Keratinocyte (primary cell): ENCODE measurements at regions not wholly inside any gene's neighbourhood (a gene's known extent, or its start where the extent isn't known, plus 50 kb on each side); places are given as distances from the start of the nearest gene placed in this dataset.

ENCODE experiments used
- EZH2 ChIP-seq: IDR thresholded peaks from one replicate; pipeline ENCODE4 v1.6.1; 2012; ENCODE audit warnings: inconsistent platforms, mild to moderate bottlenecking, low read length, moderate library complexity
- TF ChIP-seq, protein P1 (sequence below), 3 experiments: IDR thresholded peaks in 1 of 3; conservative IDR thresholded peaks in 1 of 3; optimal IDR thresholded peaks in 1 of 3; 2 replicates in 2 of 3; 3 replicates in 1 of 3; pipeline versions ENCODE3 to v1.5.1; 2011; ENCODE audit warnings: low read length in 3 of 3, mild to moderate bottlenecking in 3 of 3, moderate library complexity in 2 of 3, control low read depth in 1 of 3, inconsistent platforms in 1 of 3; ENCODE audit not compliant: insufficient read depth in 2 of 3; ENCODE audit errors: extremely low read depth in 1 of 3

DNA sequence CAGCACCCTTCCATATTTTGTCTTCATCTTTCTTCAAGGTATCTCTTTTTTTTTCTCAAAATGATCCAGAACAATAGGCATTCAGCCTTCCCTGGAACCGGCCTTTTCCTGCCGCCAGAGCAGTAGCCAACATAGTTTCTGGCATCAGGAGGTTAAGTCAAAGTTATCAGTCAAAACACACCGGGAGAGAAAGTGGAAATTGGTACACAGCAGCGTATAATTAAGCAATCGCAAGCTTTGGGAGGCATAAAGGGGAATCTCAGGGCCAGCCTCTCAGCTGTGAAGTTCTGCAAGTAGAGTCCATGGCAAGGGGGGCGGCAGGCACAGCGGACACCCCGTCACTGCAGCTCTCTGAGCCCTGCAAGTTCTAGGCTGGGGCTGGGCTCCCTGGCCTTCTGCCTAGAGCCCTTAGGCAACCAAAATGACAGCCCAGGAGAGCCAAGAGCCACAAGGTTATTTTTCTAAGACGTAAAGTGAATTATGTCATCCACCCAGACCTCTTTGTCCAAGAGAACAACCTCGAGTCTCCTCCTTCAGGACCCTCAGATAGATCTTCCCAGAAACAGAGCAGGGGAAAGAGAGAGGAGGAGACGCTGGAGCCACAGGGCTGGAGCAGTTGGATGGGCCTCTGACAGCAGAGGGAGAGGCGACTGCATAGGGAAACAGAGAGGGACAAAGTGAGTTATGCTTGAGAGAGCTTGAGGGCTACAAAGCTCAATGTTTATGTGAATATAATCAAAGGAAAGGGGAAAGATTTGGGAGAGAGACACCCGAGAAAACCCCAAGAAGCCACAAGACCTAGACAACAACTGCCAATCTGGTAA, 114.7 kb downstream of the BCL2L11 start:
- no peak for TF ChIP-seq EZH2
- TF ChIP-seq, protein P1, sequence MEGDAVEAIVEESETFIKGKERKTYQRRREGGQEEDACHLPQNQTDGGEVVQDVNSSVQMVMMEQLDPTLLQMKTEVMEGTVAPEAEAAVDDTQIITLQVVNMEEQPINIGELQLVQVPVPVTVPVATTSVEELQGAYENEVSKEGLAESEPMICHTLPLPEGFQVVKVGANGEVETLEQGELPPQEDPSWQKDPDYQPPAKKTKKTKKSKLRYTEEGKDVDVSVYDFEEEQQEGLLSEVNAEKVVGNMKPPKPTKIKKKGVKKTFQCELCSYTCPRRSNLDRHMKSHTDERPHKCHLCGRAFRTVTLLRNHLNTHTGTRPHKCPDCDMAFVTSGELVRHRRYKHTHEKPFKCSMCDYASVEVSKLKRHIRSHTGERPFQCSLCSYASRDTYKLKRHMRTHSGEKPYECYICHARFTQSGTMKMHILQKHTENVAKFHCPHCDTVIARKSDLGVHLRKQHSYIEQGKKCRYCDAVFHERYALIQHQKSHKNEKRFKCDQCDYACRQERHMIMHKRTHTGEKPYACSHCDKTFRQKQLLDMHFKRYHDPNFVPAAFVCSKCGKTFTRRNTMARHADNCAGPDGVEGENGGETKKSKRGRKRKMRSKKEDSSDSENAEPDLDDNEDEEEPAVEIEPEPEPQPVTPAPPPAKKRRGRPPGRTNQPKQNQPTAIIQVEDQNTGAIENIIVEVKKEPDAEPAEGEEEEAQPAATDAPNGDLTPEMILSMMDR (optimal IDR thresholded peaks at IDR 0.05 in 1 of 3, IDR thresholded peaks at IDR 0.05 in 1 of 3, conservative IDR thresholded peaks at IDR 0.05 in 1 of 3; ENCODE audit: extremely low read depth in 1 of 3, insufficient read depth in 2 of 3, low read length in 3 of 3), result no peak
